DMS53 treated with DMSO at 0.1 percent for 48 hours (cell line): ENCODE measurements at regions not wholly inside any gene's neighbourhood (a gene's known extent, or its start where the extent isn't known, plus 50 kb on each side); places are given as distances from the start of the nearest gene placed in this dataset.
A peak's percentile ranks its signal among the peaks of the same experiment; 100 is the strongest.

Source experiments
- DNase-seq: peaks from one replicate; lab custom pipeline; 2025; ENCODE audit not compliant: unreplicated experiment; lab: John Stamatoyannopoulos, UW

DNA sequence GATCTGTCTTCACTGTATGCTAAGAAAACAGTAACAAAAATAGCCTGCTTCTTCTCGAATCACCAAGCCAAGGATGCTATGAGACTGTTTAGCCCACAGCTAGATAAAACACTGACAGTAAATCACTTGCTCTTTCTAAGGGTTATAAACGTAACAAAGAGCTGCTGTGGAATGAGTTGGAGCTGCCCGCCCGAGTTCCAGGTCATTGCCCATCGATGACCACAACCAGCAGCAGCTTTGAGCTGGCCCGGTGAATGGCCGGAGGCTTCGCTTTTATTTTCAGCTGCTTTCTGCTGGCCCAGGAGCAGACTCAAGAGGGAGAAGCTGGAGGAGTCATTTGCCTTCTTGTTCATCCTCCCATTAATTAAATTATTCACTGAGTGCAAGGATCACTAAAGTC is 82.2 kb upstream of the CDH4 start:
- no peak for DNase-seq

DNA sequence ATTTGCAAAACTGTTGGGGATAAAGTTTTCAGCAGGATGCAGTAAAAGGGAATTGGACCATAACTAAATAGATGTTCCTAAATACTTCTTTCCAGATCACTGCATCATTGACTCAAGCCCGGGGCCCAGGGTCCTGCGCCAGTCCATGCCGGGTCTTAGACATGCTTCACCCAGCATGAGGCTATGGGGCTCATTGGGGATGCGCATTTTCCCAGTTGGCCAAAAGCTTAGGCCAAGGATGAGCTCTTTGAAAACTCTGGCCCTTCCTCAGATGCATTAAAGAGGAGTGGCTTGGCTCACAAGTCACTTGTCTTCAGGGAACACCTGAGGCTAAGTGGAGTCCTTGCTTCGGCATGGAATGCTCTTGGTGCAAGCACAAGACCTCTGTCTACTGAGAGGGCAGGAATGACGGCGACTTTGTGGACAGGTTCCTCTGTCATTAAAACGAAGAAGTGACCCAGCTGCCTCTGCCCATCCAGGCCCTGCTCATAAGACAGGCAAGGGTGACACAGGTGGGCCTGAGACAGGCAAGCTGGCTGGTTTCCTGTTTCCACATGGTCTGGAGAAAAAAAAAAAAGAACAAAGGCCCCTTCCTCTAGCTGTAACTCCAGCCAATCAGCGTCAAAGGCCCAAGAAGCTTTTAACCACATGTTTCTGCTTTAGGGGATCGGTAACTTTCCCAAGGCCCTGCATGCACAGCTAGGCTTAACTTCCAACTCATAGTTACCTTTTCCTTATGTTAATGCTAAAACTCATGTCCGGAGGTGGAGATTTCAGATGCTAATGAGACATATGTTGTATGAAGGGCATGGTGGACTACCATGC is 81.4 kb upstream of the CDH4 start:
- no peak for DNase-seq

DNA sequence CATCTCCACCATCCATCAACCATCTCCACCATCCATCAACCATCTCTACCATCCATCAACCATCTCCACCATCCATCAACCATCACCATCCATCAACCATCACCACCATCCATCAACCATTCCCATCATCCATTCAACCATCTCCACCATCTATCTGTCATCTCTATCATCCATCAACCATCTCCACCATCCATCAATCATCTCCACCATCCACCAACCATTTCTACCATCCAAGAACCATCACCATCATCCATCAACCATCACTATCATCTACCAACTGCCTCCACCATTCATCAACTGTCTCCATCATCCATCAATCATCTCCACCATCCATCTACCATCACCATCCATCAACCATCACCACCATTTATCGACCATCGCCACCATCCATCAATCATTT is 78.8 kb upstream of the CDH4 start:
- DNase-seq = no peak

DNA sequence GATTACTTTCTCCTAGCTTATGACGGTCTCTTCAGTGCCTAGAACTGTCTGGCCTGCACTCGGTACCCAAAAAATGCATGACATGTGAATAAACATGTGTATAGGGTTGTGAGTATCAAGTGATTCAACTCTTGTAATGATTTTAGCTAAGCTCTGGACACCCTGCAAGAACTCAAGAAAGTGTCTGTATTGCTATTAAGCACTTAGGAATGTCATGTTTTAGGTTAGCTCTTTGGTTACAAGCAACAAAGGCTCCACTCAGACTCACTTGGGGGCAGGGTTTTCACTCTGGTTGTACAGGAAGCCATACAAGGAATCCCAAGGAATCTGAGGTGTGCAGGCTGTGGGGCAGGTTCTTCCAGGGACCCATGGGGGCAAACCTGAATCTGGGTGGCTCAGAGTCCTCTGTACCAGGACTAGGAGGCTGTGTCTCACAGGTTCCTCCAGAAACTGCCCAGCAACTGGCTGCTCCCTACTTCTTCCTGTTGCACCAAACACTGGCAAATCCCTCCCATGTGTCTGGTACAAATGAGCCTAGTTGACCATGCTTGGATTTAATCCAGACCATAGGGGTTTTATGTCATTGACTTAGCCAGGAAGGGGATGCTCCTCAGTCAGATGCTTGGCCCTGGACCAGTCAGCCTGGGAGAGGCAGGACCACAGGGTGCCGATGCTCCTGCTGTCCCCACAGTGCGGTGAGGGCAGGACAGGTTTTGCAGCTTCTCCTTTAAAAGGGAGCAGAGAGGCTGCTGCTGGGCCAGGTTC is 77.9 kb upstream of the CDH4 start:
- no peak for DNase-seq

DNA sequence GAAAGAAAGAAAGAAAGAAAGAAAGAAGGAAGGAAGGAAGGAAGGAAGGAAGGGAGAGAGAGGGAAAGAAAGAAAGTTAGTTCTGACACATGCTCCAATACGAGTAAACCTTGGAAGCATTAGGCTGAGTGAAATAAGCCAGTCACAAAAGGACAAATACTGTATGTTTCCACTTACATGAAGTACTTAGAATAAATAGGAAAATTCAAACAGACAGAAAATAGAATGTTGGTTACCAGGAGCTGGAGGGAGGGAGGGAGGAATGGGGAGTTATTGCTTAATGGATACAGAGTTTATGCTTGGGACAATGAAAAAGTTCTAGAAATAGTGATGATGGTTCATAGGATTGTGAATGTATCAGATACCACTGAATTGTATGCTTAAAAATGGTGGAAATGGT is 75.2 kb upstream of the CDH4 start:
- no peak for DNase-seq

DNA sequence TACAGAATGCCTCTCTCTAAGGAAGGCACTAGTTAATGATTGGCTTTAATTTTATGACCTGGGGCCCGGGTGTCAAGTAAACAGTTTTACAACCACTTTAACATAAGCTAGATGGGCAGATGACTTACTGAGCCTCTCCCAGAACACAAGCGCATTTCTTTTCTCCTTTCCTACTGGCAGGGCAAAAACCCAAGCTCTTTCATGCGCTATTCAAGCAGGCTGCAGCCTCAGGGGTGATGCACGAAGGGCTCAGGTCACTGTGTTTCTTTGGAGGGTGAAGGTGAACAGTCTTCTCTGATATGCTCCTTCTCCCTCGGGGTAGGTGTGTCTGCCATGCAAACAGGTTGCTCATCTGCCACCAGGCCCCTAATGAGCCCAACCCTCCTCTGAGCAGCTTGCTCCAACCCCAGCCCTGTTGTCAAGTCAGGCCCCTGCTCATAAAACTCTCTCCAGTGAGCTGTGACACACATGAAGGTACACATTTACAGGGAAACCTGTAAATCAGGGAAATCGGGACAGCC is 73.5 kb upstream of the CDH4 start:
- DNase-seq = no peak

DNA sequence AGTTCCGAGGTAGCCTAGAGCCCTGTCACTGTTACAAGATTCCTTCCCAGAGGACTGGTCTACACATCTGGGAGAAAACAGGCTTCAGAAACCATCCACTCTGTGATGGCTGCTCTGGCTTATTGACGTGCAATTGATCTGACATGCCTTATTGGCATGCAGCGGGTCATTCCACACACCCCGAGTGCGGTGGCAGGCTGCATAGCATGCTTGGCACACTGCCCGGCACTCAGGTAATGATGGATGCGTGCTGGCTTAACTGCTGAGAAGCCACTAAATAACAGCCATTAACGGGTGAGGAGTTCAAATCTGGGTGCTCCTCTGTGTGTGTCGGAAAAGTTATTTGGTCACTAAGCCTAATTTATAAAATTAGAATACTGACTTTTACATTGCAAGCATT is 67.9 kb upstream of the CDH4 start:
- DNase-seq = no peak

DNA sequence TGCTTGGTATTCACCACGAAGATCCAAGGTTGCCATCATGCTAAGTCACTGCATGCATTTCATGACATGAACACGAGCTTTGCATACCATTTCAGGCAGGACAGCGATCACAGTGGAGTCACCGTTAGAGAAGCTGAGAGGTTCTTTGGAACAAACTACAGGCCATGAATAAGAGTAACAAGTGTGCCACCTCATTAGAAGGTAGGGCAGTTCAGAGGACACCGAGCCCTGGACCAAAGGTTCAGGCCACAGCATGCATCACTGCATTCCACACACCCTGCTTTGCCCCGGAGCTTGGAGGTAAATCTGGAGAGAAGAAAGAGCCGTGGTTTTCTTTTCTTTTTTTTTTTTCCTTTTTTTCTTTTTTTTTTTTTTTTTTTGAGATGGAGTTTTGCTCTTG is 66.9 kb upstream of the CDH4 start:
- DNase-seq = no peak

DNA sequence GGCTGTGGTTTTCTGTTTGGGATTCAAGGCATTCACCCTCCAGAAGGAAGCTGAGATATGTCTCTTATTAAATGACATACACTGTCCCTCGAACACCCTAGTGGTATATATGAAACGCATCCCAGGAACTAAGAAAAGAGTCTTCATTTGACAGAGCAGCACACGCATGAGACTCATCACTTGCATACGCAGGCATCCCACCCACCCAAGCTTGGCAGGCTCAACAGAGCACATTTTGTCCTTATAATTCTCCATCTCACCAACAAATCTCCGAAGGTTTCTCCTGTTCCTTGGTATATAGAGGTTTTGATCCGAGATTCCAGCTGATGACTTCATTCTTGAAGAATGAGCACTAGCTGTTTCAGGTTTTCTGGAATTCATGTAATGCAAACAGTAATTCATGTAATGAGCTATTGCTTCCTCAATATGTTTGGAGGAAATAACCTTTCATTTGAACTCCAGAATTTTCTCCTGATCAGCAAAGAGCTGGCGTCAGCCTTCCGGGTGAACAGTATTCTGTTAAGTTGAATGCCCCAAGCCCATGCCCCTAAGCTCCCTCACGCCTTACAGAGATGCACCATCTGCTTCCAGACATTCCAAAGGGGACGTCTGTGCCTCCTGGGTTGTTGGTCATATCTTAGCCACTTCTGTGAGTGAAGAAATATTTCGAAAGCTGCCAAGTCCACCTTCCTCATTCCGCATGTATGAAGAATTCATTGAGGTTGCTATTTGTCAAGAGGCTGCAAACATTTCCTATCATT is 66.0 kb upstream of the CDH4 start:
- DNase-seq = no peak

DNA sequence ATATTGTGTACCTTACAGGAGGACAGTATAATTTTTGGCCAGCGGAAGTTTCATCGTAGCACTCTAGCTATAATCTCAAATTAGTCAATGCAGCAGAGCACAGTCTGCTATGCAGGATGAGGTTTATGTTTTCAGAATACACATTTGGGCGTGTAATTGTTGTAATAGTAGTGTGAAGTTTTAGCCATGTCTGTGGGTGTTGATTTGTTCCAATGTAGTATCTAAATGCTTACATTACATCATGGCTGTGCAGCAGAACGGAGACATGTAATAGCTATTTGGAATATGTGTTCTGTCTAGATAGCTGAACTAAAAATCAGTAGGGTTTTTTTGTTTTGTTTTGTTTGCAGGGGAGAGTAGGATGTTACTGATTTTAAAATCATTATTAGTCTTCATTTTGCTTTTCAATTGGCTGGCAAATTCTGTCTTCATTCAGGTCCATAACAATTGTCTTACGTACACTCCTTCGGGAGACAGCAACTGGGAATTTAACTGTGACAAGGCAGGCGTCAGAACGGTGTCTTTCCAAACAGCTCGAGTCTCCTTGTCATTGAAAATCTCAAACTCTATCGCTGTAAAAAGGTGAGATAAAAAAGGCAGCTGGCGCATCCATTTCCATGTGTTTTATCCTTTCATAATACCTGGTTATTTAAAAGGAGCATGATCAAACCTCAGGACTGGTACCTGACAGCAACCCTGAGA is 65.1 kb upstream of the CDH4 start:
- DNase-seq = peak; percentile 6

DNA sequence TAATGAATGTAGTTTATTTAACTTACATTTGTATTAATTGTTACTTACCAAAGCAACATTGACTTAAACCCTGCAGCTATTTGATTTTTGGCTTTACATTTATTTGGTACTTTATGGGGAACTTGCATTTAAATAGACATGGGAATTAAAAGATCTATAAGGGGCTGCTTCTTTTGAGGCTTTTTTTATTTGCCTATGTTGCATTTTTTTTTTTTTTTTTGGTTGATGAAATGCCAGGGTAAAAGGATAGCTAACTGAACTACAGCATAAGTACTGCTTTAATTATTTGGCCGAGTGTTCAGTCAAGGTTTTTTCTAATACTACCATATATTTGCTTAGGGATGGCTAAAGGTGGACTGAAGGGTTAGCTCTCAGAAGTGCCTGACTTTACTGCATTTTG is 62.5 kb upstream of the CDH4 start:
- no peak for DNase-seq

DNA sequence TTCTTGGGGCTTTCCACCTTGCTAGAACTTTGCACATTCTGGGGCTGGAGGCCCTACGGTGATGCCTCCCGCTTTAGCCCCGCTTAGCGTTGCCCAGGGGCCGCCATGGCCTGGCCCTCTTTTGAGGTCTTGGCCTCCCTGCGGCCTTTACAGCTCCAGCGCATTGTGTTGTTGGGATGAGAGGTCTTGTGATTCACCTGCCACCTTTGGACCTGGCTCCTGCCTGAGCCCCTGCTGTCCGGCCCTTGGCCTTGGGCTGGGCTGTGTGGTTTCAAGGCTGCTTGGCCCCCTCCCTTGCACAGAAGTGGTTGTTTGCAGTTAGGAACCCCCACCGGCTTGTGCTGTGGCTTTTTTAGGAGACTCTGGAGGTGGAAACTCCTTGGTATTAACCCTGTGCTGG is 61.0 kb upstream of the CDH4 start:
- DNase-seq = no peak

DNA sequence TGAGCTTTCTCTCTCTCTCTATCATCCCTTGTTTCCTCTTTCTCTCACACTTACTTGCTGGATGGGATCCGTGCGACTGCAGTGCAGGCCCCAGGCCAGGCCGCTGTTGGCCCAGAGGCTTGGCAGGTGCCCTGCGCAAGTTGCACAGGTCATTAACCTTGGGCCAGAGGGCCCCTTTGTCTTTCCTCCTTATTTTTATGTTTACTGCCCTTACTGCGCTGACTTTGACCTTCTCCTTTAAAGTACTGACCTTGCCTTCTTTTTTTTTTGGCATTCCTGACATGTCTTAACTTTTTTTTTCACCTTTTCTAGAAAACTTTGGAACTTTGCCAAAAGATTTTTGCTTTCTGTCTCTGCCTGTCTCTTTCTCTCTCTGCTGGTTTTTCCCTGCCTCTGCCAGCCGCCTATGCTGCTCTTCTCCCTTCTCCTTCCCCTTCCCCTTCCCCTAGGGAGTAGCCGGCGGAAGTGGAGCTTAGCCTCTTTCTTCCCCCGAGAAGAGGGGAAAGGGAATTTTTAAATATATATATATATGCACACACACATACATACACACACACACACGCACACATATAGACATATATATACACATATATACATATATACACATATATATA is 59.6 kb upstream of the CDH4 start:
- DNase-seq = no peak

DNA sequence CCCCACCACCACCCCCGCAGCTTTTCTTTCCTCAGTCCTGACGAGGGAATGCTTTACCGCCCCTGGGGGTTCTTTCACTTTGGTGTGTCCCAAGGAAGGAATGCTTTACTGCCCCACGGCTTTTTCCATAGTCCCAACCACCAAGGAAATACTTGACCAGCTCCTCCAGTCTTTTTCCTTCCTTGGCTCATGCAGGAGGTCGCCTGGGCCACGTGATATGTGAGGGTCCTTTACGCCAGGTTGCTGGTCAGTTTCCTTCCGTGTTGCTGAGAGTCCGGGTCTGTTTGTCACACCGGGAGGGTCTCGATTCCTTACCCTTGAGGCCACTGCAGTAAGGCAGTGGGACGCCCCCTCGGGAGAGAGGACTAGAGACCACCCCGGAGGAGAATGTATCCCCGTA is 58.9 kb upstream of the CDH4 start:
- no peak for DNase-seq
